Stimulated activated CD8-positive, alpha-beta memory T cell treated with anti-CD3 and anti-CD28 coated beads, Interleukin-15, amount 100 ng/mL, for 1 hour (primary cell): ENCODE measurements at regions not wholly inside any gene's neighbourhood (a gene's known extent, or its start where the extent isn't known, plus 50 kb on each side); places are given as distances from the start of the nearest gene placed in this dataset.

ENCODE experiments used
- DNase-seq: peaks from one replicate; pipeline ENCODE4 v3.0.0-alpha.2; 2020; ENCODE audit warnings: low read depth

GRCh38 chr18:46385124-46385523 lies 271.9 kb downstream of the LOXHD1 start:
- DNase-seq: no peak

DNA sequence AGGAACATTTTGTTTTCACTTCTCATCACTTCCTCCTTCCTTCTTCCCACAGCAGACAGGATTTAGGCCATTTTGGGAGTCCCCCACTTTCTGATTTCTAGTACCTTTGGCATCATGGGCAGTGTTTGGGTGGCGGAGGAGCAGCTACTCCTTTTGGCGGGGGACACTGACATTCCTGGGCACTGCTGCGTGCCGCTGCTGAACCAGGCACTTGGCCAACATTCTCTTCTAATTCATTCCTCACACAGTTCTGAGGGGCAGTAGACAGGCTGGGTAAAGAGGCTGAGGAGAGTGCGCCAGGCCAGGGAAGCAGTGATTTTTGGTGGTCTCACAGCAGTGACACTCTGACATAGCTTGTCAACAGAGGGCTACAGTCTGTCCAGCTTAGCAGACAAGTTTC lies 270.2 kb downstream of the LOXHD1 start:
- no peak for DNase-seq

DNA sequence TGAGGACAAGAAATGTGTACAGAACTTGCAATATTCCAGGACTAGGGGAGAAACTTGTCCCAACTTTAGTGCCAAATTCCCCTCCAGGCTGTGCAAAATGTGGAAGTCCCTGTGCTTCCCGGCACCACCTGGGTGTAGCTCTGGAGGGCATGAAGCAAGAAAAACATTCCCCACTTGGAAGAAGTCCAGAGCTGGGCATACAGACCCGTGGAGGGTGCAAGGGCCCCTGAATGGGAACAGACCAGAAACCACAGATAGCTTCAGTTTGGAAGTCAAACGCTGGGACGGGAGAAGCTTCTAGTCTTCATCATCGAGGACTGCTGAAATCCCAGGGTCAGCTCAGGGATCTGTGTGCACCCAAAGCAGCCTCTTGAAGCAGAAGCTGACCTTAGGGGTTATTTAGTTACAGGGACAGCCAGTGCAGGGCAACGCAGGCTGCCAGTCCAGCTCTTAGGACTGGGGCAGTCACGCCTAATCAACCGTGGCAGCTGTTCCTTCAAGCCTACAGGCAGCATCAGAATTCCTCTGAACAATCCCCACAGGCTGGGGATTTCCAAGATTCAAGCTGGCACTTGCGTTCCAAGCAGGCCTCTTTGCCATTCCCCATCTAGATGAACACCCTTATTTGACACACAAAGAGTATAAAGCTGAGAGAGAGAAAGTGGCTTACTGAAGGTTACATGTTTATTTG lies 269.4 kb downstream of the LOXHD1 start:
- DNase-seq: no peak

DNA sequence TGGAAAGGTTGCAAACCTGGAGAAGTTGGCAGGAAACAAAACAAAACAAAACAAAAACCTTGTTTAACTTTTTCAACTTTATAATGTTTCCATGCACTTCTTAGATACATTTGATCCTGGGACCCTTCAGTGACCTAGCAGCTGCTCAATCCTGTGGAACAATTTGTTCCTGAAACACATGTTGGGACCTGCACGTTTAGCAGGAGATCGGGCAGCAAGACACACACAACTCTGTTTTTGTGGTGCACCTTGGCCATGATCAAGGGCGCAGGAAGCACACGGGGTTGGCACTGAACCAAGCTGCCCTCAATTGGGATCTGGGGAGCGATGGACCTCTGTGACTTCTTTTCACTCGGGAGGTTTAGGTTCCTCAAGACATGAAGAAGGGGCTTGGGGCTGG lies 268.7 kb downstream of the LOXHD1 start:
- no peak for DNase-seq

DNA sequence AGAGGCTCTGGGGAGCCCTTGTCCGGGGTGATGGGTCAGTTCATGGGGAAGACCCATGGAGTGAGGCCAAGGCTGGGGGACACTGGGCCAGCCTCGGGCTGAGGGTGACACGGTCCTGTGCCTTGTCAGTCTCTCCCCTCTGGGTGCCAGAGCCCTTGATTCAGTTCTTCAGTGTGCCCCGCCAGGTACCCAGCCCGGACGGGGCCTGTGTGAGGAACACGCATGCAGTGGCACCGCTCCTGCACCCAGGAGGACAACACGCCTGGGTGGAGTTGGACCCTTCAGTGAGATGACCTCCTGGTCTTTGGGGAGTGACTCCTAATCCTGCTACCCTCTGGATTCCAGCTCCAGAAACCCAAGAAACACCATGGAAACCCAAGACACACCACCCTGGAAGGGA lies 264.4 kb downstream of the LOXHD1 start:
- DNase-seq: no peak

- no peak for DNase-seq
These were observed 263.8 kb downstream of the LOXHD1 start for GRCh38 chr18:46393230-46393629.

GRCh38 chr18:46393961-46394360 lies 263.1 kb downstream of the LOXHD1 start:
- DNase-seq: no peak

DNA sequence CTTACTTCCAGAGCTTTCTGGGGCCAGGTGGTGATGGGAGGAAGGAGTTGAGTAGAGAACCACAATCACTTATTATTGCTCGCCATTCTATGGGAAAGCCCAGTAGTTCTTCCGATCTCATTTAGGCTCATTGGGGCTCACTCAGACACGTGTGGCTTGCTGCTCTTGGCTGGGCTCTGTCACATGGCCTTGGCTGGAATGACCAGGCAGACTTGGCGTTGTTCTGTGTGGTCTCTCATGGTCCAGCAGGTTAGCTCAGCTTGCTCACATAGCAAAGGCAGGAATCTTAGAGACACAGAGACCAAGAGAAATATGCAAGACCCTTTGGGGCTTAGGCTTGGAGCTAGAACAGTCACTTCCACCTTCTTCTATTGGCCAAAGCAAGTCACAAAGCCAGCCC lies 261.2 kb downstream of the LOXHD1 start:
- no peak for DNase-seq

GRCh38 chr18:46397174-46397573 lies 259.8 kb downstream of the LOXHD1 start:
- DNase-seq: no peak

- DNase-seq: no peak
These were observed 259.0 kb downstream of the LOXHD1 start for GRCh38 chr18:46398005-46398404.

DNA sequence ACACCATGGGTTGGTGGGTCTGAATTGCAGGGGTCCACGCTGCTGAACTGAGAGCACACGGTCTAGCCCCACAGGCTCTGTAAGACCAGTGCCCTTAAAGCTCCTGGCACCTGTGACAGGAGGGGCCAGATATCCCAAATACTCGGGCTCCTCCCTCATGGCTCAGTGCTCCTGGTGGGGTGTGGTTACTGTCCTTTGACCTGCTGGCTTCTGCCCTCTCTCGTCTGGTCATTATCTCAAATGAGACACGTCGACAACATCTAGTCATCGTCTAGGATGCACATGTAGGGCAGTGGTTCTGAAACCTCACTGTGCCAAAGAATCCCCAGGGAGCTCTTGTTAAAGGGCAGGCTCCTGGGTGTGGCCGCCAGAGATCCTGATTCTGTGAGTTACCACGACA lies 258.4 kb downstream of the LOXHD1 start:
- no peak for DNase-seq

- DNase-seq: no peak
These were observed 257.7 kb downstream of the LOXHD1 start for GRCh38 chr18:46399303-46399702.

- no peak for DNase-seq
These were observed 256.6 kb downstream of the LOXHD1 start for GRCh38 chr18:46400449-46400848.

DNA sequence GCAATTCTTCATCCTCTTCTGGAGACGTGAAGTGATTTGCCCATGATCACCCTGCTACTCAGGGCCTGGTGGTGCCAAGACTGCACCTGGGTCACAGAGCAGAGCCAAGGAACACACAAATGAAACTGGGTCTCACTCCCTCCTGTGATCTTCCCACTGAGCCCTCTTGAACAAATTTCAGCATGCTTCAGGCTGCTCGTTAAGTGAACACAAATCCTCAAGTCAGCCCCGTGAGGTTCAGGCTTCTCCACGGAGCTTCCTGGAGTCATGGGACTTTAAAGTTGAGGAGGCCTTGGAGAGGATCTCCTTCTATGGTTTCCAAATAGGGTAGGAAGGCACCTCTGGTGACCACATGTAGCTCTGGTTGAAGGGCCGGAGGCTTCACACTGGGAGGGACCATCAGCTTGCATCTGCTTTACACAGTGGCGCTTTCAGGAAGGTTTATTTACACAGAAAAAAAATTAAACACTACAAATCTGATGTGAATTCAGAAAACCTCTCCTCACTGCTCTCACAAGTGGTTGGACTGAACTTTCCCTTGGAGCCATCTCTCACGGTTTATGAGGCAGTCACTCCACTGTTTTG lies 255.4 kb downstream of the LOXHD1 start:
- no peak for DNase-seq

DNA sequence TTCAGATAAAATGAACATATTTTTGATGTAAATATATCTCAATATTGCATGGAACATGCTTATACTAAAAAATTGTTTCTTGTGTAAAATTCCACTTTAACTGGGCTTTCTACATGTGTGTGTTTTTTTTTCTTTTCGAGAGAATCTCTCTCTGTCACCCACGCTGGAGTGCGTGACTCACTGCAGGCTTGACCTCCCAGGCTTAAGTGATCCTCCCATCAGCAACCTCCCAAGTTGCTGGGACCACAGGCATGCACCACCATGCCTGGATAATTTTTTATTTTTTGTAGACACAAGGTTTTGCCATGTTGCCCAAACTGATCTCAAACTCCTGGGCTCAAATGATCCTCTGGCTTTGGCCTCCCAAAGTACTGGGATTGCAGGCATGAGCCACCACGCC lies 254.6 kb downstream of the LOXHD1 start:
- DNase-seq: no peak

- DNase-seq: no peak
These were observed 254.1 kb downstream of the LOXHD1 start for GRCh38 chr18:46402945-46403344.

GRCh38 chr18:46405832-46406538 lies 251.0 kb downstream of the LOXHD1 start:
- no peak for DNase-seq

- DNase-seq: no peak
These were observed 250.5 kb downstream of the LOXHD1 start for GRCh38 chr18:46406539-46406932.

DNA sequence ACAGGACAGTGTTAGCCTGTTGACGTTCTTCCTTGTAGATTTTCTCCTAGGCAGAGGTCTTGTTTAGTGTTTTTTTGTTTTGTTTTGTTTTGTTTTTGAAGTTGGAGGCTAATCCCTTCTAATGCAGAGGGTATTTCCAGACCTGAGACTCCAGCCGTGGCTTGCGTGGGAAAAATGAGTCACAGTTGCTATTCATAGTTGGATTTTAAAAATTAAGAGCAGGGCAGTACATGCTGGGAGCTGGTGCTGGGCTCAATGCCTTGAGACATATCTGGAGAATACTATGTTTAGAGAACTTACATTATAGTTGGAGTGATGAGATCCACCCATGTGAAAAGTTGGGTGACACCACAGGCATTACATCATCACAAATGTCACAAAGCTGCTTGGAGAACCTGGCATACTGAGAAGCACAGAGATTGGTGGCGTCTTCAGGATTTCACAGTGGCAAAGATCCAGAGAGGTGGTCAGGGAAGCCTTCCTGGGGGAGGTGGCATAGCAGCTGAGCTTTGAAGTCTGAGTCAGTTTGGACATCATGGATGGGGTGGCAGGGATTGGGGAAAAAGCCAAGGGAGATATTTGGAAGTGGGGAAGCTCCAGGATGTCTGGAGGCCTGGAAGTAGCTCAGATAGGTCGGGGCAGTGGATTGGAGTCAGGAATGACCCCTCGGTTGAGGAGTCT lies 249.4 kb downstream of the LOXHD1 start:
- no peak for DNase-seq

DNA sequence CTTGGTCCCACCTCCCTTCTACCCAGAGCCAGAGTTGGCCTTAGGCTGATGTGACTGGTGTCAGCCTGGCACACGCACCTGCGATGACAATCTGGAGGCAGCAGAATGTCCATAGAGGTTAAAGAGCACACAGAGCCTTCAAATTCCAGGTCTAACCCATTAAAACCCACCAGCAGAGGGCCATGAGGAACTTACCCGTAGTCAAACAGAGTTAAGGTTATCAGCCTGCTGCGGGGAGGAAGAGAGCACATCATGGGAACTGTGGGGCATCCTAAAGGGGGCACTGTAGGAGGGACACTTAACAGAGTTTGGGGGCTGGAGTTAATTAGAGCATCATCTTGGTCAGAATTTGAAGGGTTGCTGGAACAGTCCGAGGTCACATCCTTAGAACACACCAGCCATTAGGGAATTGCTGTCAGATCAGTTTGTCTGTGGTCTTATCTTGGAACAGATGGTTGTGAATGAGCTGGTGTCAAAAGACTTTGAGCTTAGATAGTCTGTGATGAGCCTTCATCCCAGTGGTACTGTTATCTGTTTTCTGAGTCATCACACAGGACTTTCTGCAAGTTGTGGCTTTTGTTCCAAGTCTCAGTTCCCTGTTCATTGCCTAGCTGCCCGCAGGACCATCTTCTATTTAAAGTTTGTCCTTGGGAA lies 248.6 kb downstream of the LOXHD1 start:
- no peak for DNase-seq

GRCh38 chr18:46411191-46411828 lies 245.7 kb downstream of the LOXHD1 start:
- no peak for DNase-seq
